HG03469 (cell line): ENCODE measurements at regions not wholly inside any gene's neighbourhood (a gene's known extent, or its start where the extent isn't known, plus 50 kb on each side); places are given as distances from the start of the nearest gene placed in this dataset.
"Not testable (repeated sequence)": the region's sequence is repeated elsewhere in the genome, so short reads cannot be mapped to it uniquely, and the experiment has no call there.

Experiments used
- ATAC-seq: cut with Tn5 transposase; IDR thresholded peaks from one replicate; pipeline ENCODE4 v1.9.1; 2021; ENCODE audit warnings: mild to moderate bottlenecking, moderate library complexity, moderate number of reproducible peaks; ENCODE audit not compliant: unreplicated experiment

DNA sequence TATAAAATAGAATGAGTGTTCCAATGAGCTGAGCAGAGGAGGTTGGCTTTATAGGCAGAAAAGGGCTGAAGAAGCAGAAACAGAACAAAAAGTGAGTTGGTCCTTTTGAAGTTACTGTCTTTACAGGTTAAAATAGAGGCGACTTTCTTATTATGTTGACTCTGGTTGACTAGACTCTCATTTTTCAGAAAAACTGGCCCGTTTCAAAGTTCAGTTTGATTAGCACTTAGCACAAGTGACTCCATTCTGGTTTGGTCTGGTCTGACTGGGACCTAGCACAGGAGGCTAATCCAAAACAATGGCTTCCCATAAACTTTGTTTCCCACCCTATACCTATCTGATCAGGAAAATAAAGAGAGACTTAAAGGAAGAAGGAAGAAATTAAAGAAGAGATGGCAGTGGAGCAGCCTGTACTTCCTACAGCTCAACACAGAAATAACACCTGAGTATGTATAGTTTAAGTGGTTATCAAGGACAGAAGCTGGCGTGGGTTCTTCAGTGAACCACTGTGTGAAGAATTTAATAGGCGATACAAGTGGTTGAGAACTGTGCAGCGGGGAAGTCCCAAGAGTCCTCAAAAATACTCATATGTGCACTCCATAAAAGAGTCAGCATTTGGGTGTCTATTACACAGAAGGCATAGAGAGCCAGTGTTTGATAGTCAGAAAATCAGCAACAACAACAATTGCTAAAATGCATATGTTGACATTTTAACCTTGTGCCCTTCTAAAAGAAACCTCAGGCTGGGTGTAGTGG is 554.8 kb upstream of the HTR2C start:
- no peak for ATAC-seq

GRCh38 chrX:114017086-114017485 is 566.8 kb upstream of the HTR2C start:
- ATAC-seq = no peak

GRCh38 chrX:114015966-114016365 is 567.9 kb upstream of the HTR2C start:
- no peak for ATAC-seq

DNA sequence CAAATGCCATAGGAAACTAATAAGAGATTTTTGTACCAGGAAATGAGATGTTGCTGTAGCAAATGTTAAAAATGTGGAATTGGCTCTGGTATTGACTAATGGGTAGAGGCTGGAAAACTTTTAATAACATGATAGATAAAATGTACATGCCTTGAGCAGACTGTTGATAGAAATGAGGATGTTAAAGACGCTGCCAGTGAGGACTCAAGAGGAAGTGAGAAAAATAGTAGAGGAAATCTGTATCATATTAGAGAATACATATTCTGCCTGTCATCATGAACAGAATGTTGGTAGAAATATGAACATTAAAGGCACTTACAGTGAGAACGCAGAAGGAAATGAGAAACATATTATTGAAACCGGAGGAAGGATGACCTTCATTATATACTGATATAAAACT is 577.2 kb upstream of the HTR2C start:
- no peak for ATAC-seq

DNA sequence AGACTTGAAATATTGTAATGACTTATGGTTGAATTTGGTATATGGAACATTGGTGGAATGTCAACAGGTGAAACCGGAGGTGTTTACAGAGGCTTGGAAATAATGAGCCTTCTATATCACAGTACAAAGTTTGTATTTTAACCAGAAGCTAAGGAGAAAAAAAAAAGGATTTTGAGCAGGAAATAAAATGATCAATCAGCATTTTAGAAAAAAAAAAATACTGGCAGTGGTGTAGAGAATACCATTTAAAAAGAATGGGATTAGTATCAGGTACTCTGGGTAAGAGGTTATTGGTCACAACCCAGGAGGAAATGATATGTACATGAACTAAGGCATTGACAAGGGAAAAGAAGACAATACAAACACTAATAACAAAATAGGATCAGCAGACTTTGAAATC is 587.1 kb upstream of the HTR2C start:
- no peak for ATAC-seq

DNA sequence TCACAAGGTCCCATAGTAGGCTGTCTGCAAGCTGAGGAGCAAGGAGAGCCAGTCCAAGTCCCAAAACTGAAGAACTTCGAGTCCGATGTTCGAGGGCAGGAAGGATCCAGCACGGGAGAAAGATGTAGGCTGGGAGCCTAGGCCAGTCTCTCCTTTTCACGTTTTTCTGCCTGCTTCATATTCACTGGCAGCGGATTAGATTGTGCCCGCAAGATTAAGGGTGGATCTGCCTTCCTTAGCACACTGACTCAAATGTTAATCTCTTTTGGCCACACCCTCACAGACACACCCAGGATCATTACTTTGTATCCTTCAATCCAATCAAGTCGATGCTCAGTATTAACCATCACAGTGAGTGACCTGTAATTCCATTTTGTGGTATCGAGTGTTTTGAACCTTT is 592.2 kb upstream of the HTR2C start:
- not testable (repeated sequence) for ATAC-seq

DNA sequence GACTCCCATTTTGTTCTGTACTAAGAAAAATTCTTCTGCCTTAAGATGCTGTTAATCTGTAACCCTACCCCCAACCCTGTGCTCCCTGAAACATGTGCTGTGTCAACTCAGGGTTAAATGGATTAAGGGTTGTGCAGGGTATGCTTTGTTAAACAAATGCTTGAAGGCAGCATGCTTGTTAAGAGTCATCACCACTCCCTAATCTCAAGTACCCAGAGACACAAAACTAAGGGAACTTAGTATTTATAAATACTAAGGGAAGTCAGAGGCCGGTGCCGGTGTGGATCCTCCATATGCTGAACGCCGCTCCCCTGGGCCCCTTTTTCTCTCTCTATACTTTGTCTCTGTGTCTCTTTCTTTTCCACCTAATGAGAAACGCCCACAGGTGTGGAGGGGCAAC is 593.2 kb upstream of the HTR2C start:
- ATAC-seq = not testable (repeated sequence)

DNA sequence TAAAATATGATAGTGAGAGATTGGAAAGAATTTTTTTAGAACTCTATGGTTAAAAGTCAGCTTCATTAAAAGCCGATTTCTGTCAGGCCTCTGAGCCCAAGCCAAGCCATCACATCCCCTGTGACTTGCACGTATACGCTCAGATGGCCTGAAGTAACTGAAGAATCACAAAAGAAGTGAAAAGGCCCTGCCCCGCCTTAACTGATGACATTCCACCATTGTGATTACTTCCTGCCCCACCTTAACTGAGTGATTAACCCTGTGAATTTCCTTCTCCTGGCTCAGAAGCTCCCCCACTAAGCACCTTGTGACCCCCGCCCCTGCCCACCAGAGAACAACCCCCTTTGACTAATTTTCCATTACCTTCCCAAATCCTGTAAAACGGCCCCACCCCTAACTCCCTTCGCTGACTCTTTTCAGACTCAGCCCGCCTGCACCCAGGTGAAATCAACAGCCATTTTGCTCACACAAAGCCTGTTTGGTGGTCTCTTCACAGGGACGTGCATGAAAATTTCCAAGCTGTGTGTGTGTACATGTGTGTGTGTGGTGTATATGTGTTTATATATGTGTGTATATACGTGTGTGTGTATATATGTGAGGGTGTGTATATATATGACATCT is 595.5 kb upstream of the HTR2C start:
- ATAC-seq = not testable (repeated sequence)

DNA sequence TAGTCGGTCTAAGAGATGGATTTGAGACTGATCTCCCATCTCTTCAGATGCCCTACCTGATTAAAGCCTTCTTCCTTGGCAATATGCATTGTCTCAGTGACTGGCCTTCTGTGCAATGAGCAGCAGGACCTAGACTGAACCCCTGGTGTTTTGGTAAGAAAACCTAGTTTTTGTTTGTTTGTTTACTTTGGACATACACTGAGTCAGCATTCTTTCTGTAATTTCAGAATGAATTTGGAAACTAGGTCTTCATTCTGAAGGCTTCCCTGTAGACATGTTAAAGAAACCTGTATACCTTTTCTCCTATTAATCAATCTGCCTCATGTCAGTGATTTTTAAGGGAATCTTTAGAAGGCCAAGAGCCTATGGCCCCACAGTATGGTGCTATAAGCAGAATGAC is 597.5 kb upstream of the HTR2C start:
- ATAC-seq = no peak

- ATAC-seq = no peak
Observed at GRCh38 chrX:113982766-113983165, 601.1 kb upstream of the HTR2C start.

DNA sequence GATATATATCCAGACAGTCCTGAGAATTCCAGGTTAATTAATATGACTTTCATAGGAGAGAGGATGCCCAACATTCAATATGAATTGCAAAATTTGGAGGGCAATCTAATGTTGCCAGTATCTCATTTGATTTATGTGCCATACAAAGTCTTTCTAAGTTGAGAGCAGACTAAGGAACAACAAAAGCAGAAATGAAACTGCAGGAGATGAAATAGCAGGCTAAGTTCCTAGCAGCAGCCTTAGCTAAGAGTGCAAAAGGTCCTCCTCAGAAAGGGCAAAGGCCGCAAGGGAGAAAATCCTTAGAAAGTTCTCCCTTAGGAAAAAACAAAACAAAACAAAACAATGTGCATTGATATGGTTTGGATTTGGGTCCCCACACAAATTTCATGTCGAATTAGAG is 602.9 kb upstream of the HTR2C start:
- ATAC-seq = no peak

DNA sequence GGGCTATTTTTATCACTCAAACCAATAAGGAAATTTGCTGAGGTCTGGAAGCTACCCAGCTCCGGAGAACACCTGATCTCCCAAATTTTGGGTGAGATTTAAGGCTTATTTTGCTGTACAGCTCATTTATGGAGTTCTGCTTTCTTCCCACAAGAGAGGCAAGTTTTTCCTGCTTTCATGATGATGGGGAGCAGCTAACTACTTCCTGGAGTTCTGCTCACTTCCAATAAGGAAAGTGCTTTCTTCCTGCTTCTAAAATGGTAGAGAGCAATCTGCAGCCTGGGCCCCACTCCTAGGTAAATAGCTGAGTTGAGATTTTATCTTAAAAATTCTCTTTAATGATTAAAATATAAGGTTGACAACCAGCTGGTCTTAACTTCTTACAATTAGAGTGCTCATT is 606.0 kb upstream of the HTR2C start:
- ATAC-seq = no peak

- no peak for ATAC-seq
Observed at GRCh38 chrX:113975441-113975840, 608.4 kb upstream of the HTR2C start.

DNA sequence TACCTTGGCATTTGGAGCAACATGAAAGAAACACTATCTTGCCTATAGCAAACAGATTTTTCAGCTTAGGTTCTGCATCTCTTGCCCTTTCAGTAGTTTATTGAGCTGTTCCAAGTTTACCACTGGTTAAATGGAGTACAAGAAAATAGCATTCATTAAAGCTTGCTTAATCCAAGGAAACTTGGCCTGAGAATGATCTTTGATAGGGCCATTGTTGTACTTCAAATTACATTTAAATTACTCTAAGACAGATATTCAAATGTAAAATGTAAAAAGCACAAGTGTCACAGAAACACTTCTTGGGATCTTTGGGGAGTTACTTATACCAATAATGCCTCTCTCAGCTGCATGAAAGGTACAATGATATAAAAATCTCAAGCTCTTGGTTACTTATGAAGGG is 609.0 kb upstream of the HTR2C start:
- ATAC-seq = no peak

DNA sequence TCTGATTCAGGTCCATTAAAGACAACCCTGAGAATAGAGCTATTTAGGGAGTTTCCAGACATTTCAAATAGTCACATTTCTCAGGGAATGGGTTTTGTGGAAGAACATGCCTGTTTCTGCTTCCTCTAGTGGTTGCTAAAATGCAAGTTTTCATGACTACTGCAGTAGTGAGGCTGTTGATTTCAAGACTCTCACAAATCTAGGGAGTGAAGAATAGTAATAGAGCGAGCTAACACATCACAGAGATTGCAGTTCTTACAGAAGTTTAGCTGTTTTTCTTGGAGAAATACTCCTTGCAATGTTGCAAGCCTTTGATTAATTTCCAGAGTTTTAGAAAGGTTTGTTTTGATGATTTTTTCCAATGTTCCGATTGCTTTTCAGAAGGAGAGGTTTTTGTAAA is 610.2 kb upstream of the HTR2C start:
- ATAC-seq = no peak

DNA sequence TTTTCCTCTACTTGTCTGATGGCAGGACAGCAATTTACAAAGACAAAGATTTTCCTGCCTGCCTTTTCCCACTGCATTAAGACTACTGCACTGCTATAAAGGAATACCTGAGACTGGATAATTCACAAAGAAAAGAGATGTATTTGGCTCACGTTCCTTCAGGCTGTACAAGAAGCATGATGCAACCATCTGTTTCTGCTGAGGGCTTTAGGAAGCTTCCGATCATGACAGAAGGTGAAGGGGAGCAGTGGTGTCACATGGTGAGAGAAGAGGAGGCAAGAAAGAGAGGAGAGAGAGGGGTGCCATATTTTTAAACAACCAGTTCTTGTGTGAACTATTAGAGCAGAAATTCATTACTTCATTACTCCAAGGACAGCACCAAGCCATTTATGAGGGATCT is 617.1 kb upstream of the HTR2C start:
- no peak for ATAC-seq

- ATAC-seq = no peak
Observed at GRCh38 chrX:113962343-113962742, 621.5 kb upstream of the HTR2C start.

DNA sequence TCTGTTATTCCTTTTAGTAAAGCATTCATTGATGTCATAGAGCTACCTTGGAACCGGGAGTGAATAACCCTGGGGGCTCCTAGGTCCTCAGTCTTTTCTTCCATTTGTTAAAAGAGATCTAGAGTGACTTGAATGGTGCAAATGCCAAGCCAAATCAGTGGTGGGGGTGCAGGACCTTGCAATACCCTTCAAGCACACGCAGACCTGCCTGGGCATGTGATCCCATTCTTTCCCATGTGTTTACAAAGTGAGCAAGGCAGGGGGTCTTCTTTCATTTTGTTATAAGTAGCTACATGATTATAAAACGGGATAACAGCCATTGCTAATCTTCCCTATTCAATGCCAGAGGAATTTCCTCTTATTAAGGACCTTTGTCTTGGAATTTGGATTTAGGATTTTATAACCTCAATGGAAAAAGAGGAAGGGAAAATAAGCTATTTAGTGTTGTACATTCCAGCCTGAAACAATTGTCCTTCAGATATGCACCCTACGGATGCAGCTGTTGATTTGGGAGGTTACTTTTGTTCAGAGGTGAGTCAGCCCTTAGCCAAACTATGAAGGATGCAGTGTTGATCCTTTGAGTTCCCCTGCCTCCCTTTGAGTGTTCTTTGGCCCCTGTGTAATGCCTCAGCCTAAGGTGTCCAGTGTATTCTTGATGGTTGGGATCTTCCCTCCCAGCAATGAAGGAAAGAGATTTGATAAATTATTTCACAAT is 623.8 kb upstream of the HTR2C start:
- no peak for ATAC-seq

GRCh38 chrX:113956936-113957335 is 627.0 kb upstream of the HTR2C start:
- ATAC-seq = no peak

GRCh38 chrX:113954297-113954696 is 629.6 kb upstream of the HTR2C start:
- ATAC-seq = no peak

DNA sequence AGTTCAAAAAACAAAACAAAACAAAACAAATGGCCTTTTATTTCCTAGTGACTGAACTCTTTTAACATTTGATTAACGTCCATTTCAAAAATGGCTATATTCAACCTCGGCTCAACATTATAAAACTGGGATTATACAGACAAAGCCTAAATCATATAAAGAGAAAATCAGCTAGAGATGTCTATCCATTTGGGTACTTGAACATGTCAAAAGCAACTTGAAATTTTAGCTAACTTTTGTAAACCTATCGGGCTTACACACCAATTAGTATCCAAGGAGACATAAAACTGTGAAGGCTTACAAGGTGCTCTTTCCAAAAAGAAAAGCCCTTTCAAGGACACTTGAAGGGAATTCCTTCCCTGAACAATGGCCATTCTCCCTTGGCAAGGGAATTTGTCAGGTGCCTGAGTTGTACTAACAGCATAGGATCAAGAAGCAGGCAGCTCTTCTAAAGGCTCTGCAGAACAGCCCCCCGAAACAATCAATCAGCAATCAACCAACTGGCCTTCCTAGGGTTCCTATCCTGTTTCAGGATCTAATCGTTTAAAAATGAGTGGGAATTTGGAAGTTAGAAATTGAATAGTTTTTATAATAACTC is 633.7 kb upstream of the HTR2C start:
- no peak for ATAC-seq

- no peak for ATAC-seq
Observed at GRCh38 chrX:113947548-113947947, 636.3 kb upstream of the HTR2C start.
